ENCODE measurements at regions not wholly inside any gene's neighbourhood (a gene's known extent, or its start where the extent isn't known, plus 50 kb on each side); places are given as distances from the start of the nearest gene placed in this dataset.
"Not testable (repeated sequence)": the region's sequence is repeated elsewhere in the genome, so short reads cannot be mapped to it uniquely, and the experiment has no call there.

DNA sequence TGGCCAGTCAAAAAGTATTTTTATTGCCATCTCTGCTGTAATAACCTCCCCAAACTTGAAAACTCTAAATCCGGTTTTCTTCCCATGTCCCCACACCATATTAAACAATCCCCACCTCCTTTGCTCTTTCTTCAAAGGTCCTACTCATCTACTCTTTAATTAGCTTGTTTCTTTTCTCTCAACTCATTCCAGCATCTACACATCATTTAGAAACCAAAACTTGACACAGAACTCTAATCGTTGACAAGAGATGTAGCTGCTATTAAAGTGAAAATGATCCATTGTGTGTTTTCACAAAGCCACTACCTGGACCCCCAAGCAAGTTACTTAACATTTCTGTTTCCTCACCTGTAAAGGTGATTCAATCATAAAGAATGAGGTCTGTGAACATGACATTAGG is 436.3 kb upstream of the NPVF start:
- no peak for DNase-seq (ENCODE audit: low read depth, low spot score)

DNA sequence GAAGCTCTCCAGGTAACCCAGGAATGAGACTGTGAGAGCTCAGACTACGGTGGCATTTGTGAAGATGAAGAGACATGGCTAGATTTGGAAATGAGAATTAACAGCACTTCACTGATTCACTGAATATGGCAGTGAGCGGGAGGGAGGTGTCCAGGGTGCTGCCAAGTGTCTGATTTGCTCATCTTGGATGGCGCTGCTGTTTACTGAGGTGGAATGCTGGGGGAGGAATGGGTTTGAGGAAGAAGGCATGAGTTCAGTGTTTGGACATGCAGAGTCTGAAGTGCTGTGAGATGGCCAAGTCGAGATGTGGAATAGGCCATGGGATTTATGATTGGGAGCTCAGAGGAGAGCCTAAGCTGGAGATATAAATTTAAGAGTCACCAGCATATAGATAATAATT is 437.1 kb upstream of the NPVF start:
- no peak for DNase-seq (ENCODE audit: low read depth, low spot score)

DNA sequence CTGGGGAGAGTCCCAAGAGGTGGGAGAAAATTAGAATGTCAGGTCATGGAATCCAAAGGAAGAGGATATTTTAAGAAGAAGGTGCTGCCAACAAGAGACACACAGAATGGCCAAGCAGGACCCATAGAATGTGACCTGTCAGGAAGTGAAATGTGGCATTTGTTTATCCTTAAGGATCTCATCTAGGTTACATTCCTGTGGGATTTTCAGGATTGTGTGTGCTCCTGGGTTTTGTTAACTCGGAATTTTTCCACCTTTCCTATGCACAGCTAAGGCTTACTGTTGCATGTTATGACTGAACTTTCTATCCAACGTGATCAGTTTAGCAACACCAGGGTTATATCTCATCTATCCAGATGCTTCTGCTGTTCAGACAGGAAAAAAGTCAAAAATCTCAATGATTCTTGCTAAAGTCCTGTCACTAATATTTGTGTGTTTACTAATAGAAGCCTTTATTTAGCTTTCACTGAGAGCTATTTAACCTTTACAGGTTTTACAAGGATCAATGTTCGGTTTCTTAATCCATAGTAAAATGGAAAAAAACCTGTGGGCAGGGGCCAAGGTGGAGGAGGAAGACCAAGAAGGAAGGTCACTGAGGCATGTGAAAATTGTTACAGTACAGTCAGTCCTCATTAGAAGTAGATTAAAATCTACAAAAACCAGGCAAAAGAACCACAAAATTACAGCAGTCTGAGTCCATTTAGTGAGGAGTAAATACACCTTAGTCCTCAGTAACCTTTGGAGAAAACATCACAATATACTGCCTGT is 437.8 kb upstream of the NPVF start:
- DNase-seq (ENCODE audit: low read depth, low spot score) = no peak

DNA sequence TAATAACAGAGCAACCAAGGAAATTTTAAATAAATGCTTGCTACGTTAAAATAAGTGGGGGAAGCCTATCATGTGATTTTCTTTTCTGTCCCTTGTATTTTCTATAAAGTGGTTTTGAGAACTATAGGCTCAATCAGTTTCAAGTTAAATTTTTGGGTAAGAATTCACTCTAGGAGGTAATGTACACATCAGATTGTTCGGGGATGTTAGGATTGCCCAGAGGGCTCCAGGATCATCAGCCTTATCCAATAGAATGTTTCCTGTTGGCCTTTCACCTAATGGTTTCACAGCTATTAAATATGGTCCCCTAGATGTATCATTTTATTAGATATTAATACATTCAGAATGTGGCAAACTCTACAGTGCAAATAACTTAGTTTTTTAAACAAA is 438.4 kb upstream of the NPVF start:
- no peak for DNase-seq (ENCODE audit: low read depth, low spot score)

DNA sequence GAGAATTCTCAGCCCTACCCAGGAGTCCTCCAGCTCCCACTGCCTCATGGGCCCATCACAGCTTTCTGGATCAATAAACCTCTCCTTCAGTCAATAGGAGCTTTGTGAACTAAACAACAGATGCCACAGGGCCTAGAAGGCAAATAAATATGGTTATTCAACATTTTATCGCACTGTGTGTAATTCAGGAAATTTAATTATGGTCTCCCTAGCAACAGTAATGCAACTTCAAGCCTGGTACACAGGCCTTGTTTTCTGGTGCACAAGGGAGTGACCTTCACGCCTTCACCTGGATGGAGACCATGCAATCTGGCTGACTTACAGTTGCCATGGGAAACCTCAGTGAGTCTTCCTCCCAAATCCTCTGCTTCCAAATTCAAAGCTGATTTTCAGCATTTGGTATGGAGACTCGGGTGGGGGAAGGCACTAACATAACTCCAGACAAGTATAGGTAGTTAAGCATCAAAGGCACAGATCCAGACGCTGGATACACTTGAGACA is 441.0 kb upstream of the NPVF start:
- no peak for DNase-seq (ENCODE audit: low read depth, low spot score)

DNA sequence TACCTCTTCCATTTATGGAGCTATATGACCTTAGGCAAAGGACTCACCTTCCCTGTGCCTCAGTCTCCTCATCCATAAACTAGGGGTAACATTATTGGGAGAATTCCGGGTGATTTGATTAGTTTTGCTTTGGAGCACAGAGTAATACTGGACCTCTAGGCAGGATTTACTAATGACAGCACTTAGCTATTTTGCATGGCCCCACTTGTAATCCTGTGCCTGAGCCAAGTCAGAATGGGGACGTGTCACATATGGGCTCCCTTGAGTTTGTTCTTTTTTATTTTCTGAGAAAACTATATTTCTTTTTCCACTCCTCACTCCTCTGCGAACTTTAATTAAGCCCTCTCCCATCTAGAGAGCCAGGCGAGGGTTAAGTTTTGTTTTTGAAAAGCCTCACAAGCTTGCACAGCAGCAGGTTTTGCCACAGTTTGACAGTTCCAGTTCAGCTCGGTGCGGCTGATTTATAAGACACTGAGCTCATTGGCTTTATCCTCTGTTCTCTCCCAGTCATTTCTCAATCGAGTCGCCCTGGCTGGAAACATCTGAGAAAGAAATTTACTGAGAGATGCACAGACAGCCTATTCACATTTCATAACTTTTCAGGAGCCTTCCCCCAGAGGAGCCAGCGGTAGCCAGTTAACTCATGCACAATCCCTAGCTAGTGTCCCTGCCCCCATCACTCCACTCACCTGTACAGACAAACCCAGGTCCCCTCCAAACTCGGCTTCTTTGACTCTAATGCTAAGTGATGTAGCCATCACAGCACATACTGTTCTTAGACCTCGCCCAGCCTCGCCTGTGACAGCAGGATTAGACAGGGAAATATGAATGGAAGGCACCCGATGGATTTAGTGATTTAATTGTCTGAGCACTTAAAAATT is 441.9 kb upstream of the NPVF start:
- DNase-seq (ENCODE audit: low read depth, low spot score) = no peak

DNA sequence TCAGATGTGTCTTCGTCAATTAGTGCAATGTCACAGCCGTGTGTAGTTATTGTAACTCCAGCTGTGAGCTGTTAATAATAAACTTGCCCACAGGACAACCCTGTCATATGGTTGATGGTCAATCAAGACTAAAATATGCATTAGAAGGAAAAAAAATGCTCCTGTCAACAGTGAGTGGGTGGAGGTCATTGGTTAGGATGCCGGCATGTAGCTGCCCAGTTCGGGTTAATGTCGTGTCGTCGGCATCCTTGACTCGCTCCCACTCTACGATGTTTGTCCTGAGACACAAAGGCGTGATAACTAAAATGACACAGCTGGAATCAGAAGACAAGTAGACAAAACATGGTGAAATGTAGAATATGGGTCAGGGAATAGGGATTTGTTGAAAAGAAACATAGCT is 442.8 kb upstream of the NPVF start:
- DNase-seq (ENCODE audit: low read depth, low spot score) = no peak

DNA sequence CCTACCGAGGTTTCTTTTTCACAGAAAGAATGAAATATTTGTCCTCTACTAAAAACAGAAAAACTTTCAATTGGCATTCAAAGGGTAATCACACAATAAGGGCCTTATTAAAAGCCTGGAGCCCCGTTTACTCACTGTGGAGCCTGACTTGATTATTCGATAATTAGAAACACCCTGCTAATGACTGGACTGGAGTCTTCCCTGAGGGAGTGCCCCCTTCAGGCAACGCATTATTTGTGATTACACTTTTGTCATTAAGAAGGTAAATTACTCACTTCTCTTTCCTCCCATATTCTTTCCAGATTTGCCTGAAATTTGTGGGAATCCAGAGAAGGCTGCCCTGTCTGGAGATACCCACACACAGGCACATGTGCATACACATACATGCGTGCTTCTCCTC is 444.2 kb upstream of the NPVF start:
- no peak for DNase-seq (ENCODE audit: low read depth, low spot score)

DNA sequence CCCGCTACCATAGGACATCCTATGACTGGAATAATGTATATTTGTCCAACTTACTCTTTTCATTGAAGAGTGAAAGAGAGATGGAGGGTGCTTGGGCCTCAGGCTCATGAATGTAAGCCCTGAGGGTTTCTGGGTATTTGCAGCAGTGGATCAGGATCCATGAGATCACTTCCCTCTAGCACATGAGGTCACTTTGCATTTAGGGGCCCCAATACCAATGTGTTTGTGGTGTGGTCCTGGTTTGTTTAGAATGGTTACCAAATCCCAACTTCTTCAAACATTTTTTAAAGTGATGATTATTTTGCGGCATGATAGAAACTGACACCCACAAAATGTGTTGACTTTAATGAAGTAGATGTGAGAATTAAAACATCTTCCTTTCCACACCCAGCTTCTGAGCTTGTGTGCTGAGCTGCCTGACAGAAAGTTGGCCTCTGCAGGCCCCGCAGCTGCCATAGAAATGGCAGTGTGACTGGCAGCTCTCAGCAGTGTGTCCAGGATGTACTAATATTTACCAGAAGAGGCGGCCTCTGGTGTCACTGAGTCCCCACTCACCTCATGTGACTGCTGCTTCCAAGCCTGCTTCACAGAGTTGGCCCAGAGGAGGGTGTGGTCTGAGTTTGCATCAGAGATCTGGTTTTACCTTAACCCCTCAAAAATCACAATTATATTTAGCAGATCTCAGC is 447.6 kb upstream of the NPVF start:
- no peak for DNase-seq (ENCODE audit: low read depth, low spot score)

DNA sequence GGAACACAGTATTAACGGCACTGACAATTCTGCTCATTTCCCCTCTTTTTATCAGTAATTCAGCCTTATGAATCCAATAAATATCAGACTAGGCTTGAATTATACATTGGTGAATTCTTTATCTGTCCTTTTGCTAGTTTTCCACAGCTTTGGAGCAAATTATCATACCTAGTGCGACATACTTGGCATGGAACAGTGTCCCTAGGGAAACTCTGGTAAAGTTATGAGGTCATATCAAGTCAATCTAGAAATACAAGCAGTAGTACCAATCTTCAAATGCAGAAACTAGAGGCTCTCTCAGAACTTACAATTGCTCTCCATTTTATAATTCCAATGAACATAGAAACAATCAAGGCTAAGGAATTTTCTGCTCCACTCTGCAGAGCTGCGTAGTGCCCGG is 449.3 kb upstream of the NPVF start:
- DNase-seq (ENCODE audit: low read depth, low spot score) = no peak

DNA sequence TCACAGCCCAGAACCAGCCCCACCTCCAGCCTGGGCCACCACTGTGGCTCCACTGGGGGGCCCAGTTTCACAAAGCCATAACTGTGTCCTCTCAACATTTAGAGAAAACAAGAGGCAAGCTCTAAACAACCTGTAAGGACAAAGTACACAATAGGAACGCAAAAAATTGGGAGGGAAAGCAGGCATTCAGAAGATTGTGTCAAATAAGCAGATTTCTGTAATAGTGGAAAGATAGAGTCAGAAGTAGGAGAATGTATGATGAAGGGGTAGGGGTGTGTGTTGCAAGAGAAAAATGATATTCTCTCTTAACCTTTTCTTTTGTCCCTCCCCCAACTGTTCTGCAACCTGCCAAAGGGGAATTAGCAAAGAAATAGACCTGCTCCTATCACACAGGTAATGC is 449.9 kb upstream of the NPVF start:
- no peak for DNase-seq (ENCODE audit: low read depth, low spot score)

DNA sequence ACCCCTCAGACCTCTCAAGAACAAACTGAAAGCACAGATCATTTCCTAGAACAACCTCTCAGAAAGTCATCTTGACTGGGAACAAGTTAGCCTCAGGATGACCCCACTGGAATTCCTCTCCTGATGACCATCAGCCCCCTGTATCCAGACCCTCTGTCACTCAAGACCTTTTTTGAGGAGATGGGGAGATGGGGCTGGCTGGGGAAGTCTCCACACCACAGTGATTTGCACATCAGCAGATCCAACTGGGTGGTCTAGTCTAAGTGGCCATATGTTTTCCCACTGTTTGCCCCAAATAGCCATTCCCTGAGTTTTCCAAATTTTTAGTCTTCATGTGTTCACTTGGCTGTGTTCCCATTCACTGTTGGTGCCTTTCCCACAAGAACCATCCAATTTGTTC is 452.4 kb upstream of the NPVF start:
- DNase-seq (ENCODE audit: low read depth, low spot score) = no peak

DNA sequence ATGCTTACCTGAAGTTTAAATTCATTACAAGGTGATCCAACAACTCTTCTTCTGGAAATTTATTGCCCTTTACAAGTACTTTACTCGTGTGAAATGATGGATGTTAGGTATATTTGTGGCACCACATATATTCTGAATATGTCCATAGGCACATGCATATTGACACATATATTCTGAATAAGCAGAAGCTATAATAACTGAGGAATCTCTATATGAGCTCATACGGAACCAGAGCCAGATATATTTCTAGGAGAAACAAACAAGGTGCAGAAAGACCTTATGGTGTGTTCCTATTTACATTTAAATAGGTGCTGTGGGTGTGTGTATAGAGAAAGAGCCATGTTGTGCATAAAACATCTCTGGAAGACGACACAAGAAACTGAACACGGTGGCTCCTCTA is 456.1 kb upstream of the NPVF start:
- DNase-seq (ENCODE audit: low read depth, low spot score) = no peak

DNA sequence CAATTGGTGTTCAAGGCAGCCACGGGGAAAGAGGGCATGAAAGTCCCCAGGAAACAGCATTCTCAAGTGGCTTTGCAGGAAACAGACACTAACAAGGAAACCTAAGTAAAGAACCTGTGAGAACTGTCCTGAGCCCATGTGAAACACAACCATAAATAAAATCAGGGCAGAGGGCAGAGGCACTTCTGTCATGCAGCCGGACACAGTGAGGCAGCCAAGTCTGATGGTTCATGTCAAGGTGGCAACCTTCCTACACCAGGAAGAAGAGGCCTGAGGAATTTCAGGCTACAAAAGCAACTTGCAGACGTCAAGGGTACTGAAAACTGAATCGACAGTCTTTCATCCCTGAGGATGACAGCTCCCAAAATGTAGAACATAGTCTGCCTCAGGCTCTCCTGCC is 458.2 kb upstream of the NPVF start:
- no peak for DNase-seq (ENCODE audit: low read depth, low spot score)

DNA sequence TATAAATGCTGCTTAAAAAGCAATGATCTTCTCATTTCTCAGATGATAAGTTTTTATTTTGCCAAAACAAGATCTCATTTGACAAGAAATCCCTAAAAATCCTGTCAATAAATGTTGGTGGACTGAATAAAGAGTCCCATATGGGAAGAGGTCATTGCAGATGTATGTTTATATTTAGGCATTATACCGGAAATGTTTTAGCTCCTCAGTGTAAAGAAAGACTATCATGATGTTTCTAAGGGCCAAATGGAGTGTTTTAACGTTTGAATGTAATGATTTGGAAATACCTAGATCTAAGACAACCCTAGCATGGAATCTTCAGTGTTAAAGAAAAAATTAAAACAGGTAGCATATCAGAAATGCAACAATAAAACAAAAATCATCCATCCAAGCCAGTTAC is 457.8 kb upstream of the NFE2L3 start:
- no peak for DNase-seq (ENCODE audit: low read depth, low spot score)

DNA sequence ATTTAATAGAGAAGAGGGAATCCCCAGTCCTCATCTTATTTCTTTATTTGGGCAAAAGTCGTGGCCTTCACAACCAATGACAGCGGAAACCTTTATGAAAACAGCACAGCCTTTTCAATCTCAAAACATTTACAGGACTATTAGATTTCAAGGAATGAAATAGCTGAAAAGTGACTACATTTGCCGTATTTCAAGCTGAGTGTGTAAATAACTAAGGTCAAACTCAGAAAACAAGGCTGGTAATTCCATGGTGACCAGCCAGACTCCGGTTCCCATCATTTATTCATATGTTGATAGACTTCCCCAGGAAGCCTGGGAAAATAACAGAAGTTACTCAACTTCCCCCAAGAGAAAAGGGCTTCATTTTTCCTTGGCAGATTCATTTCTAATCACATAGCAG is 457.3 kb upstream of the NFE2L3 start:
- DNase-seq (ENCODE audit: low read depth, low spot score) = peak; percentile 62

DNA sequence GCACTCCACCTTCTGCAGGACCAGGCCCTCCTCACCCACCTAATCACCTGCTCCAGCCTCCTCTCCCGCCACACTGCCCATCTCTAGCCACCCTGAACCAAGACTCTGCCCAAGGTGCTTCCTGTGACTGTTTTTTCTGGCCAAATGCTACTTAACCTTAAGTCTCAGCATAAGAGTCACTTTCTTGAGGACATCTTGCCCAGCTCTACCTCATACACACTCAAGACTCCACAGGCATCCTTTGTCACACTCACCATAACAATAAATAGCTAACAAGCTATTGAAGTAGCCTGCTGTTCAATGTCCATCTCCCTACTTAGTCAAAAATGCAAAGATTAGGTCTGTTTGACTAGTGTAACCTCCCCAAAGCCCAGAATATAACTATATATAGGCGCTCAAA is 455.4 kb upstream of the NFE2L3 start:
- DNase-seq (ENCODE audit: low read depth, low spot score) = no peak

DNA sequence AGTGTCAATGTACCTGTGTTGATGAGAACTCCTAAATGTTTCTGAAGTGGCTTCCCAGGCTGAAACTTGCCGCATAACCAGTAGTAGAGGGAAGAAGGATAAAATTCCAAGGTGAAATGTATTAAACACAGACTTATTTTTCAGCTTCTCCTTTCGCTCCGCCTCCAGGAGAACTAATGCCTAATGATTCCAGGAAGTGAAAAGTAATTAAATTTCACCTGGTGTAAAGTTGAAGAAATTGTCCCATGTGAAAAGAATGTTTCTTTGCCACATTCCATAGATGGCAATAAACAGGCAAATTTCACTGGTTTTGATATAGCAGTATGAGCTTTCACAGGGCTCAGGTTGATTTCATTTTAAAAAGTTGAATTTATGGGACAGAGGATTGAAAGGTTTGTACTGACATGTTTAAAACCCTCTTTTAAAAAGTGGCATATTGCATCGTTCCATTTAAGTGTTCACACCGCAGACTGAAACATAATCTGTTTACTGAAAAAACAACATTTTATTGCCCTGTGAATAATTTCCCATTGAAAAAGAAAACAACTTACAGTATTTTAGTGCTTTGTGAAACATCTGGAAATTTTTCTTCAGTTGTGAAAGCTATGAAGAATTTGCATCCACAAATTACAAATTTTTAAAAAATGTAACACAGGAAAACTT is 453.4 kb upstream of the NFE2L3 start:
- DNase-seq (ENCODE audit: low read depth, low spot score) = no peak

DNA sequence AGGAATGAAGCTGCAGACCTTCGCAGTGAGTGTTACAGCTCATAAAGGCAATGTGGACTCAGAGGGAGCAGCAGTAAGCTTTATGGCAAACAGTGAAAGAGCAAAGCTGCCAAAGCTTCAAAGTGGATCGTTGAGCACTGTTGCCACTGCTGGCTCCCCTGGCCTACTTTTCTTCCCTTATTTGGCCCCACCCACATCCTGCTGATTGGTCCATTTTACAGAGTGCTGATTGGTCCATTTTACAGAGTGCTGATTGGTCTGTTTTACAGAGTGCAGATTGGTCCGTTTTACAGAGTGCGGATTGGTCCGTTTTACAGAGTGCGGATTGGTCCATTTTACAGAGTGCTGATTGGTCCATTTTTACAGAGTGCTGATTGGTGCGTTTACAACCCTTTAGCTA is 451.9 kb upstream of the NFE2L3 start:
- DNase-seq (ENCODE audit: low read depth, low spot score) = not testable (repeated sequence)

DNA sequence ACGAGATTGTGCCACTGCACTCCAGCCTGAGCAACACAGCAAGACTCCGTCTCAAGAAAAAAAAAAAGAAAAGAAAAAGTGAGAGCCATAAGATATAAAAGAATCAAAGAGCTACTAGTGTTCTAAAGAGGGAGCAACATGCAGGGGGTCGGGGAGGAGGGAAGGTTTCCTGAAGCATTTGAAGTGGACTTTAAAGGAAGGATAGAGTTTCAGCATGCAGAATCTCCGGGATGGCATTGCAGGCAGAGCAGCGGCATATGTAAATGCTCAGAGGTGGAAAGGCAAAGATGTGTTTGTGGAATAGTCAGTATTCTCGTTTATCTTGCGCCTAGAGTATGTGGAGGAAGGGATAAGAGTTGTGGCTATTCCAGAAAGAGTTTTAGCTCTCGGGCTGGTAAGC is 447.6 kb upstream of the NFE2L3 start:
- DNase-seq (ENCODE audit: low read depth, low spot score) = no peak

DNA sequence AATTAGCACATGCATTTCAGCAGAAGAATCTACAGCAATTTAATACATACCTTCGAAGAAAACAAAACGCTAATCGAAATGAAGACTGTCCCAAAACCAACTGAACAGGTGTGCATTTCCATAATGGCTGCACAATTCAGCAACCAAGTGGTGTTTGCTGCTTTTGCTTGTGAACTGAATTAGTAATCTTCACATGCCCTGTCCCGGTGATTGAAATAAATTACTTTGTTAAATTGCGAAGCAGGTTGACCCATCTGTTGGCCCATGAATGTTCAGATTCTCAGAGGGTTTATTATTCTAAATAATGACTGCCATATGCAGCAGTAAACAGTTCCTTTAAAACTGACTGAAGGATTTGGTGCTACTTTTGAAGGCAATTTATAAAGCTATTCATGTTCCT is 445.2 kb upstream of the NFE2L3 start:
- DNase-seq (ENCODE audit: low read depth, low spot score) = no peak
